GM21723 (cell line): ENCODE measurements at regions not wholly inside any gene's neighbourhood (a gene's known extent, or its start where the extent isn't known, plus 50 kb on each side); places are given as distances from the start of the nearest gene placed in this dataset.
"Not testable (repeated sequence)": the region's sequence is repeated elsewhere in the genome, so short reads cannot be mapped to it uniquely, and the experiment has no call there.

Source experiments
- ATAC-seq: cut with Tn5 transposase; IDR thresholded peaks from one replicate; pipeline ENCODE4 v1.9.1; 2021; ENCODE audit warnings: mild to moderate bottlenecking, moderate library complexity; ENCODE audit not compliant: unreplicated experiment

DNA sequence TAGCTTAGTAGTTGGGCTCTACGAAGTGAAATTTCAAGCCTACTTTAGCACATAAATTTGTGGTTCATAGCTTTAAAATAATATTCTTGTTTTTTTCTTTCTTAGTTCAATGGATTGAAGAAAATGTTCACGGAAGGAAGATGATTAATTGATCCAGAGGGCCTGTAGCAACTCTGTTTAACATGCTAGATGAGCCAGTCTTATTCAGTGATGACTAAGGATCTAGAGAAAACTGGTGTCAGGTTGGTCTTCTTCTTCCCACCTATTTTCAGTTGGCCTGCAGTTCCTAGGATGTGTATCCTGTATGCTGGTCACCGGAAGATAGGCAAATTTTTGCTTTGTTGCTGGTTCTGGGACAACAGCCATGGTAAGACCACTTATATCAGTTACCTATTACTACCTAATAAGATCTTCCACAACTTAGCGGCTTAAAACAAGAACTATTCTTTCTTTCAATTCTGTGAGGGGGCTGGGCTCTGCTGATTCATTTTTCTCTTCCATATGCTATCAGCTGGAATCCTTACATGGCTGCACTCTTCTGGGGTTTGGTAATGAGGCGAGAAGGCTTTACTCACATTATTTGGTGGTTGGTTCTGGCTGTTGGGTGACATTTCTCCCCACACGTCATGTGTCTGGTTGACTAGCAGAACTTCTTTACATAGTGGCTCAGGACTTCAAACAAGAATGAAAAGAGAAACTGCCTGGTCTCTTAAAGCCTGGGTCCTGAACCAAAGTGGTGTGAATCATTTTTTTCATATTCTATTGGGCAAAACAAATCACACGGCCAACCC, 182.7 kb upstream of the ACTBL2 start:
- ATAC-seq: no peak

DNA sequence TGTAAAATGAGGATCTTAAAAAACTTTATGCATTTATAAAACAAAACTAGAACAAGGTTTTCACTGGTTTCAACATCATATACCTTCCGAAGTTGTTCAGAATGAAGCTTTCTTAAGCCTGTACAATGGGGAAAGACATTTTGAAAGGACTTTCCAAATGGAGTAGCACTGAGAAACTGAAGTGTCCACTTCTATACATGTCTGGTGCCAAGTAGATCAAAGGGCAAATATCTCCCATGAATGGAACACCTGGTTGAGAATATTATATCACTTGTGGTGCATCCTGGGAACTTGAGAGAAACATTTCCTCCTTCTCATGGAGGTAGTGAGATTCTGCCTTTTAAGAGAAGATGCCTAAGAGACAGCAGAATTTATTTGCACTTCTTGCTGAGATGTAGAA, 182.1 kb upstream of the ACTBL2 start:
- ATAC-seq: no peak

DNA sequence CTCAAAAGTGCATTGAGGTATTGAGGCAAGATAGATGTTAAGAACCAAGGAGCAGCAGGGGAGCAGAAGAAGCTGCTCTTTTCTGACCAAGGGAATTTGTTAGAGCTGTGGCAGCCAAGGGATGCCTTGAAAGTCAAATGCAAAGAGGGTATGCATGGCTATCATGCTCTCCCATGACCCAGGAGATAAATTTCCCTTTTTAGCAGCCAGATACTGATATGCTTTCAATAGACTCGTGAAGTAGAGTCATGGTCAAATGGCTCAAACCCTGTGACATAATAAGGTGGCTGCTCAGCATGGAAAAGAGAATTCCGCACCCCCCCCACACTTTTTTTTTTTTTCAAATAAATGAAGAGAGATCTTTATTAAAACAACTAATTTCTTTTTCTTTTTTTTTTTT, 180.9 kb upstream of the ACTBL2 start:
- no peak for ATAC-seq

DNA sequence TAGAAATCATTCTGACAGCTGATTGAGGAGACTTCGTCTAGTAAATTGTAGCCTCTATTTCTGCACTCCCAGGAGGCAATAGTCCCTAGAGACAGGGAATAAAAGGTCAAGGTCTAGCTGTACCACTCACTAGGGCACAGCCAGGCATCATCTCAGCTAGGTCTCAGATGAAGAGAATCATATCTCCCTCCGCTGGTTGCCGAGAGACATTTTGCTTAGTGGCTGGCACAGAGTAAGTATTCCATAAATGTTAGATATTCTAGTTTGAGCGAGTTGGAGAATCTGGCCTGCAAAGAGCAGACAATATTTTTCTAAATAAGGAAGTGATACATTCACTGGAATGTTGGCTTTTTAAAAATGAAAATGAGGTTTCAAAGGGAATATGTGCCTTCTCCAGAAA, 180.4 kb upstream of the ACTBL2 start:
- no peak for ATAC-seq

DNA sequence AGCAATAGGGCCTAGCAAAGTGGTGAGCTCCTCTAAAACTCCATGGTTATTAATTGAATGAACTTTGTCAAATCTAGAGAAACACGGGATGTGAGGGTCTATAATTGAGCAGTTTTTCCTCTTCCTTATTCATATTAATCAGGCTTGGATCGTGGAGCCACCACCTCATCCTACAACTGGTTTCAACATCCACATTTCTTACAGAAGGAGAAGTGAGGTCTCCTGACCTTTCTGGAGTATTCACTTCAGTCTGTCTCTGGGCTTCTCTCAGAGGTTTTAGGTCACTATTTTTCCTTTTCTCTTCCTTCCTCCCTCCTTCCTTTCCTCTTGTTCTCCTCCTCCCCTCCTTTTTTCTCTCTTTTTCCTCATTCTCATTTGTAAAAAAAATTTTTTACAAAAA, 177.3 kb upstream of the ACTBL2 start:
- no peak for ATAC-seq

DNA sequence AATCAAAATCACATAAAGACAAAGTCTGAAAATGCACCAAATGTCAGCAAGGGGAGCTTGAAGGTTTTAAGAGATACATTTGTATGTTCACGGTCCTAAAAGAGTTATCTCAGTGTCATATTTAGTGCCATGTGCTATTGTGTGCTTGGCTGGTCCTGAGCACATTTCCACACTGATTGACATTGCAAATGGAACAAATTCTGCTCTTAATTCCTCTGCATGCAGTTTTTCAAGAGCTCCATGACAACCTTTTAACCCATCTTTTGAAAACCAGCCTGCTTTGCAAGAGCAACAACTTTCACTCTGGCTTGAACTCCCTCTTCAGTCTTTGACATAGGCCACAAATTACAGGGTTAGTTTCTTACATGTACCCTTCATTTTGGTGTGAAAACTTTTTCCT, 175.4 kb upstream of the ACTBL2 start:
- ATAC-seq: no peak

DNA sequence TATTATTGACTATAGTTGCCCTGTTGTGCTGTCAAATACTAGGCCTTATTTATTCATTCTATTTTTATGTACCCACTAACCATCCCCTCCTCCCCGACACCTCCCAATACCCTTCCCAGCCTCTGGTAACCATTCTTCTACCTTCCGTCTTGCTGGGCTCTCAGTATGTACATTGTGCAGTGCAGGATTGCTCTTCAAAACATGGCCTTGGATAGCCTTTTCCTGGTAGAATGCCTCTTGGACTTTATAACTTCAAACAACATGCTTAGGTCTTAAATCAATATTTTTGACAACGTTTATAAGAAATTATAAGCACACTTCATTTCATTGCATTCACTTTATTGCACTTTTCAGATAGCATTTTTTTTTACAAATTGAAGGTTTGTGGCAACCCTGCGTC, 172.6 kb upstream of the ACTBL2 start:
- no peak for ATAC-seq

- ATAC-seq: no peak
Observed at GRCh38 chr5:57653636-57654290, 171.2 kb upstream of the ACTBL2 start.

- no peak for ATAC-seq
Observed at GRCh38 chr5:57651127-57651526, 168.5 kb upstream of the ACTBL2 start.

DNA sequence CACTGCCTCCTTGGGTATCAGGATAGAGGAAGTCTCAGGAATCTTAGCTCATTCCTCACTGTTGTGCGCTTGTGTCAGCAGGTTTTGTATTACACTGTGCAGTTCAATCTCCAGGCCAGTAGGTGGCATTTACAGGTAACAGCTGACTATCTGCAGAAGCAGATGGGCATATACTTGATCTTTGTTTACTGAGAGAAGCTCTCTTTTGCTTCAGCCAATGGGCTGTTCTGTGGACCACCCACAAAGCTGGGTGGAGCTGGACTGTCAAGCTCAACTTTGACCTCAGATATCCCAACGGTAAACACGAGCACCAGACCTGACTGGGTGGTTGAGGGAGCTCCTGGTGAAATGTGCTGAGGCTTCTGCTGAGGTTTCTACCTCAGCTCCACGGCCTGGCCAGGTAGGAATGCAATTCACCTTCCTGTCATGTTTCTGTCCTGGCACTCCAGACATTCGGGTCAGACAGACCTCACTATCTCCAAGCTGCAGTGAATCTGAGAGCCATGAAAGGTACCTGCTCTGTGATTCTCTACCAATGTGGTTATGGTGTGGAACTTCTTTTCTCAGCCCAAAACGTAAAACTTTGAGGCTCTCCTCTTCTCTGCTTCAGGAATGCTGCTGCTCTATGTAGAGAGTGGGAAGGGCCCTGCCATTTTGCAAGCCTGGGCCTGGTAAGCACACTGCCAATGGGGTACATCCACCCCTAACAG, 167.9 kb upstream of the ACTBL2 start:
- ATAC-seq: no peak

- no peak for ATAC-seq
Observed at GRCh38 chr5:57642698-57643097, 160.1 kb upstream of the ACTBL2 start.

- no peak for ATAC-seq
Observed at GRCh38 chr5:57642066-57642465, 159.5 kb upstream of the ACTBL2 start.

DNA sequence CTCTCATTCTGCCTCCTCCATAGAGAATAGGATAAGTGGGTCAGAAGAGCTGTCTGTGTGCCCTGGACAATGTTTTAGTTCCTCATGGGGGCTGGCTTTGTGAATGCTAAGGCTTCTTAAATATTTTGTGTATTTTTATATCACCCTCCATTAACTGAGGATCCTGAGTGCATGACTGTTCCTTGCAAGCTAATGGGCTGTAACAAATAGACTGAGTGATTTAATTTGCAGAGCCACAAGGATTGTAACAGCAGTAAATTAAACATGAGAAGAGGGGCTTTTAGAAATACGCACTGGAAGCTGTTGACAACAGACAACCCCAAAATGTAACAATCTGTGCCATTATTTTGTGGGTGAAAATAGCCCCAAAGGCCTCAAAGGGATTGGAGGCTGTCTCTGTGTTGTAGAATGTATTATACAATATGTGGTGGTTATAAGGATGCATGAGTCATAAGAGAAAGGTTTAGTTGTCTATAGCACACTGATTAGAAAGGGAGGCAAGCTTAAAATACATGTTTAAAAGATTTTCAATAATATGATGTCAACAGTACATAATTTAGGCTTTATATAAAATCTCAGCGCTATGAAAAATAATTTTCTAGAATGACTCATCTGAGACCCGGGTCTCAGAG, 152.7 kb upstream of the ACTBL2 start:
- no peak for ATAC-seq

DNA sequence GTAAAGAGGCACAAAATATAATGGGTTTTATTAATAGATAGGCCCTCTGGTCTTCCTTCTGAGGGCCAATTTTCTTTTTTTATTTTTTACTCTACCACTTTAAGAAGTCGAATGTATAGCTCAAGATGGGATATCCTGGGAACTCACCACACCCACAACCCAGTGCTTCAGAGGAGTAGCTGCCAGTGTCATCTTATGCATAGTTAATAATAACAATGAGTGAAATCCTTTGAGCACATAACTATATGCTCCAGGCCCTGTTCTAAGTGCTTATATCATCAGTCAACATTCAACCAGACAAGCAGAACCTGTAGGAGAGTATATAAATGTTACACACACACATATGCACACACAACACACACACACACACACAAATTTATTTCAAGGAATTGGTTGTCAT, 150.3 kb upstream of the ACTBL2 start:
- ATAC-seq: no peak

DNA sequence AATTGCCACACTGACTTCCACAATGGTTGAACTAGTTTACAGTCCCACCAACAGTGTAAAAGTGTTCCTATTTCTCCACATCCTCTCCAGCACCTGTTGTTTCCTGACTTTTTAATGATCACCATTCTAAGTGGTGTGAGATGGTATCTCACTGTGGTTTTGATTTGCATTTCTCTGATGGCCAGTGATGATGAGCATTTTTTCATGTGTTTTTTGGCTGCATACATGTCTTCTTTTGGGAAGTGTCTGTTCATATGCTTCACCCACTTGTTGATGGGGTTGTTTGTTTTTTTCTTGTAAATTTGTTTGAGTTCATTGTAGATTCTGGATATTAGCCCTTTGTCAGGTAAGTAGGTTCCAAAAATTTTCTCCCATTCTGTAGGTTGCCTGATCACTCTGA, 148.5 kb upstream of the ACTBL2 start:
- not testable (repeated sequence) for ATAC-seq

GRCh38 chr5:57627661-57628060, 145.1 kb upstream of the ACTBL2 start:
- no peak for ATAC-seq

DNA sequence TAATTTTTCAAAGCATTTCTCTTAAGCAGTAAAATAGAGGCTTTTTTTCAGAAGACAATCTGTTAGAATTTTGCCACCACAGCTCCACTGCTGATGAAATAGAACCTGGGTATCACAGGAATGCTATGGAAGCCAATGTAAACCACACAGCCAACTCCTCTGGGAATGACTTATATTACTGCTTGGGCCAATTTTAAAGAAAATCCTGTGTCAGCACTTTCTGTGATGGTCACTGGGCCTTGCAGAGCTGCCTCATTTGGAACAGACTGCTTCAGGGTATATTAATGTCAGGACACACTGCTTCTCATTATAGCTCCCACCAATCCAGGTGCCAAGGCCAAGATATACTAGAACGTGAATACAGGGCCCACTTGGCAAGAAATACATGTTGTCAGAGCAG, 144.1 kb upstream of the ACTBL2 start:
- no peak for ATAC-seq

GRCh38 chr5:57621624-57622023, 139.0 kb upstream of the ACTBL2 start:
- ATAC-seq: no peak

DNA sequence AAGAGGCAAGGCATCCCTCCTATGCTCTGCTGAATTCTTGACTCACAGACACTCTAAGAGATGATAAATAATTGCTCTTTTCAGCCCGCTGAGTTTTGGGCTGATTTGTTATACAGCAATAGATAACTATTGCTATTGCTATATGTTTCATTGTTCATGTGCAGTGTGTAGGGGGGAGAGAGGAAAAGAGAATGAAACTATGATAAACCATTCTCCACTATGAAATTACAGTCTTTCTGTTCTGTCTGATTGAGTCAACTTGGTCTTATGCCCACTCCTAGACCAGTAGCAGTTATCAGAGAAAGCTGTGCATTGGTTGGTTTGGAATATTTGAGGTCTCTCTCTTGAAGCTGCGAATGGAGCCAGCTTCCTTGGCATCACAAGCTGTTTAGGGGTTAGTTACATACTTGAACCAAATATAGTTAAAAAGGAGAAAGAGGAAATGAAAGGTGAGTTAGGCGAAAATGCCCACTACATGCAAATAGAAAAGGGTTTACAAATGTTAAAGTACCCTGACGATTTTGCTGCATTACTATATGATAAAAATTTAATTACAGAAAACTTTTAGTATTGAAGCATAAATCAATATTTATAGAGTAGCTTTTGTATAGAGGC, 136.3 kb upstream of the ACTBL2 start:
- no peak for ATAC-seq

DNA sequence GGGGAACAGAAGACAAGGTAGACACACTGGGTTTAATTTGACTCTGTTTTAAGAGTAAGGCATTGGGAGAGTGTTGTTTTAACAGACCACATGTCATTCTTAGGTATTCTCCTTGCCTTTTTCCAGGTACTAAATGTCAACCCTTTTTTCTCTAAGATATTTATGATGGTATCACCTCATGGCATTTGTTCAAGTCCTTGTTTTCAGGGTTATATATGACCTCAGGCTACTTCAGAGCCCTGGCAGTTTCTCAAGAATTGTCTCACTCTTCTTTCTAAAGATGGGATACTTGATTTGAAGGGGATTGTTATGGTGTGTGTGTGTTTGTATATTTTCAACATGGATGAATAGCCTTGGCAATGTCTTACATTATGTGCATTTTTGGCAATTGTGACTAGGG, 131.1 kb upstream of the ACTBL2 start:
- no peak for ATAC-seq

- ATAC-seq: no peak
Observed at GRCh38 chr5:57611177-57611576, 128.6 kb upstream of the ACTBL2 start.
